ENCODE measurements at regions not wholly inside any gene's neighbourhood (a gene's known extent, or its start where the extent isn't known, plus 50 kb on each side); places are given as distances from the start of the nearest gene placed in this dataset.
"Not testable (repeated sequence)": the region's sequence is repeated elsewhere in the genome, so short reads cannot be mapped to it uniquely, and the experiment has no call there.

- no peak for DNase-seq (ENCODE audit: low read depth in 2 of 2)
Observed at GRCh38 chr6:165794179-165794601, 131.1 kb upstream of the PDE10A start.

GRCh38 chr6:165793287-165793825, 130.3 kb upstream of the PDE10A start:
- no peak for DNase-seq (ENCODE audit: low read depth in 2 of 2)

DNA sequence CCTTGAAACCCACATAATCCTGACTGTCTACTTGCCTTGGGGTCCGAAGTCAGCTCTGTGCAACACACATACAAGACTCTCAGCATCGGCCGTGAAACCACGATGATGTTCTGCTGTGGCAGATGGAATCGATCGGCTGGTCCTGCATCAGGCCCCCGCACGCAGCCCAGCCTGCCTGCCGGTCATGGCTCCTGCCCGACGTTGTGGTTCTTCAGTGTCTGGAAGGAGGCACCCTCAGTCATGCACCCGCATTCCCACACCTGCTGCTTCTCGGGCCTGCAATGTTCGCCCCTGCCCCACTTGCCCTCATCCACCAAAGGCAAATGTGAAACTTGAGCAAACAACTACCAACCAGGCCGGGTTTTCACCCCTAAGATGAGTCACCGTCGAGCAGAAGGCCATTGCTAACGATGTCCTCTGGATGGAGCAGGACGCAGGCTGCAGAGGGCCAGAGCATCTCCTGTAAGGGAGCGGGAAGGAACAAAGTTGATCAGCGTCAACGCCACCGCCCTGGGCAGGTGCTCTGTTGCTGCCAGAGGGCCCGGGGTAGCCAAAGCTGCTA, 128.9 kb upstream of the PDE10A start:
- no peak for DNase-seq (ENCODE audit: low read depth in 2 of 2)

DNA sequence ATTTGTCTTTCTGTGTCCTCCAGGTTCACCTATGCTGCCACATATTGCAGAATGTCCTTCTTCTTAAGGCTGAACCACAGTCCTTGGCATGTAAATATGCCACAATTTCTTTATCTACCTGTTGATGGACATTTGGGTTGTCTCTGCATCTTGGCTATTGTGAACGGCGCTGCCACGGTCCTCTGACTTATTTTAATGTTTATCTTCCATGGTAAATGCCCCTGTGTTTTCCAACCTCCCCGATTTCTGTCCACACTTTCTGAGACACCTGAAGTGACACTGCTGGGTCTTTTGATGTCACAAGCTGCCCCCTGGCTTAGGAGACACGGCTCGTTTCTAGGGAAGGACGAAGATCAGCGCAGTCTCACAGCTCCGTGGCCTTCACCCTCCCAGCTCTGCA, 128.3 kb upstream of the PDE10A start:
- no peak for DNase-seq (ENCODE audit: low read depth in 2 of 2)

- no peak for DNase-seq (ENCODE audit: low read depth in 2 of 2)
Observed at GRCh38 chr6:165782812-165783211, 119.8 kb upstream of the PDE10A start.

GRCh38 chr6:165782134-165782533, 119.1 kb upstream of the PDE10A start:
- DNase-seq (ENCODE audit: low read depth in 2 of 2) = no peak

GRCh38 chr6:165777680-165778079, 114.6 kb upstream of the PDE10A start:
- no peak for DNase-seq (ENCODE audit: low read depth in 2 of 2)

DNA sequence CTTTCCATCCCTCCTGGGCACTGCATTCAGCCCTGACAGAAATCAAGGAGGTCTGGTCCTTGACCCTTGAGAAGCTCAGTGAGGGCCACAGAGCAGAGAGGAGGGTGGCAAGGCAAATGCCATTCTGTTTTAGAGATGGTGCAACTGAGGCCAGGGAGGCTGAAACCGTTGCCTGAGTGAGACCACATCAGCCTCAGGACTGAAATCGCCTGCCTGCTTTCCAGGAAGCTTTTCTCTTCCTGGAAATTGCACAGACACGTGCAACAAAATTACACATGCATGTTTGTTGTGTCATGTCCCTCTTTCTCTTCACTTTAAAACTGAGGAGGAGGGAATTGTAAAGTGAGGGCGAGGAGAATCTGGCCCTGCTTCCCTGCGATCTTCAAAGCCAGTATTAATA, 113.7 kb upstream of the PDE10A start:
- no peak for DNase-seq (ENCODE audit: low read depth in 2 of 2)

- no peak for DNase-seq (ENCODE audit: low read depth in 2 of 2)
Observed at GRCh38 chr6:165775721-165776120, 112.7 kb upstream of the PDE10A start.

- no peak for DNase-seq (ENCODE audit: low read depth in 2 of 2)
Observed at GRCh38 chr6:165774903-165775601, 112.0 kb upstream of the PDE10A start.

DNA sequence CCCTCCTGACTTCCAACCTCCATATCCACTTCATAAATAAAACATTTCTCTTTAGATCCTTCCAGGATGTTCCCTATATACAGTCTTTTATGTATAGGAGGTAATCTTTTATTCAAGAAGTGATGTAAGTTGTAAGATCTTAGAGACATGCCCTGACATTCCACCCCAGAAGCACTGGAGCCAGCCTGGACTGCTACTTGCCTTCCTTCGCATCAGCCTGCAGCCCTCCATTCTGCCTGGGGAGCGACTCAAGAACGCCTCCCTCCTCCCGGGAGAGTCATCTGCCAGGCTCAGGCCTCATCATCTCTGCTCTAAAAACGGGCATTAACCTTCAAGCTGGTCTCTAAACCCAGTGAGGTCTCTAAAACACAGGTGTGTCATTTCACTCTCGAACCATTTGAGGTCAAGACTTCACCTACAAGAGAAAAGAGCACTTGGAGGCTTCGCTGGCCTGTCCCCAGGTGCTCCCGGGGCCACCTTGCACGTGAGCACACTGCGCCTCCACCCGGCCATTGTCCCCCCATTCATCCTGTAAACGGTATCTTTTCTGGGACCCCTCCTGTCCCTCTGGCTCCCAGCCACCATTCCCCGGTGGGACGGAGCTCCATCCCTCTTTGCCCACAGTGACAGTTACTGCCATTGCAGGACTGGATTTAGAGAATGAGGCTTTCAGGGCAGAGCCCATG, 107.5 kb upstream of the PDE10A start:
- no peak for DNase-seq (ENCODE audit: low read depth in 2 of 2)

GRCh38 chr6:165769884-165770283, 106.8 kb upstream of the PDE10A start:
- DNase-seq (ENCODE audit: low read depth in 2 of 2) = no peak

DNA sequence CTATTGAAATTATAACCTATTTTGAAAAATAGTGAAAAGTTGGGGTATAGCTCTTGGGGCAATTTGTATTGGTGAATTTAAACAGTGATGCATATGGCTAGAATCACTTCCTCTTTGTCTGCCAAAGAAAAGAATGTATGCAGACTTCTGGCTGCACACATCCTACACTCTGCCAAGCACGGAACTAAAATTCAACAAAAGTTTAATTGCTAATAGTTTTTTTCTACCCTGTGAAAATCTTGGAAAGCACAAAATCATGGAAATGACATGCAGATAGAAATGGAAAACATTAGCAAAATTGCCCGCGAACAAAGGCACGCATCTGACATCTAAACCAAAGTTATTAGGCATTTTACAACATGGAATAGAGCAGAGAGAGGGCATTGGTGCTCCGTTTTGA, 106.4 kb upstream of the PDE10A start:
- DNase-seq (ENCODE audit: low read depth in 2 of 2) = no peak

- no peak for DNase-seq (ENCODE audit: low read depth in 2 of 2)
Observed at GRCh38 chr6:165768961-165769360, 105.9 kb upstream of the PDE10A start.

- no peak for DNase-seq (ENCODE audit: low read depth in 2 of 2)
Observed at GRCh38 chr6:165767228-165767627, 104.2 kb upstream of the PDE10A start.

DNA sequence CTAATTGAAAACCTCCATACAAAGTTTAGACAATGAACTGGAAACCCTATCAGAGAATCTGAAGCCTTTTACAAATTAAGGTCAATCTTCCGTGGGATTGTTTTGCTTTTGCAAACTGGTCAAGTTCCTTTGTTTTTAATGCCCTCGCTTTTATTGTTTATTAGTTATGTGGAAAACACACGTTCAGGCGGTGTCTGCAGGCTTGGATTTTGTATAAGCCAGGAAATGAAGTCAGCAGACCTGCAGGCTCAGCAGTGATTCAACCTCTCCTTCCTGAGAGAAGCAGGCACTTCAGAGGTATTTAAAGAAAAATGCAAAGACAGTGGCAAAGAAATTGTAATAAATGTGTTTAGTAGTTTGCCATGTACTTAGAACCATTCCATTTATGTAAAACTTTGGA, 103.4 kb upstream of the PDE10A start:
- DNase-seq (ENCODE audit: low read depth in 2 of 2) = no peak

DNA sequence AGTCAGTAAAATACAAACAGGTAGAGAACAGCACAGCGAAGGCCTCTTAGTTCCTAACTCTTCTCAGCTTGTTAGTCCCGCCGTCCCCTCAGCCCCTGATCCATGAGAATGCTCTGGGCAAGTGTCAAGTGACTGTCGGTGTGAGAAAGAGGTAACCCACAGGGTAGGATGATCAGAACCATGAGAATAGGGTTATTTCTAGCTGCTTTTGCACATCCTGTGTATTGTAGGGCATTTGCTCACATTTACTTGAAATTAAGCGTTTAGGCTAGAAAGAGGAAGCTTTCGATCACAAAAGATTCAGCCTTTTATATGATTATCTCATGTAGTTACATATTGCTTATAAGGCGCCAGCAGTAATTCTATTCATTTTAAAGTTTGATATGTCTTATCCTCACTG, 103.0 kb upstream of the PDE10A start:
- DNase-seq (ENCODE audit: low read depth in 2 of 2) = no peak

DNA sequence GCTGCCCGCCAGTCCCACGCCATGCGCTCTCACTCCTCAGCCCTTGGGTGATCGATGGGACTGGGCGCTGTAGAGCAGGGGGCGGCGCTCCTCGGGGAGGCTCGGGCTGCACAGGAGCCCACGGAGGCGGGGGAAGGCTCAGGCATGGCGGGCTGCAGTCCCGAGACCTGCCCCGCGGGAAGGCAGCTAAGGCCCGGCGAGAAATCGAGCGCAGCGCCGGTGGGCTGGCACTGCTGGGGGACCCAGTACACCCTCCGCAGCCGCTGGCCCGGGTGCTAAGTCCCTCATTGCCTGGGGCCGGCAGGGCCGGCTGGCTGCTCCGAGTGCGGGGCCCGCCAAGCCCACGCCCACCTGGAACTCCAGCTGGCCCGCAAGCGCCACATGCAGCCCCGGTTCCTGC, 102.2 kb upstream of the PDE10A start:
- not testable (repeated sequence) for DNase-seq (ENCODE audit: low read depth in 2 of 2)

GRCh38 chr6:165762876-165763275, 99.8 kb upstream of the PDE10A start:
- no peak for DNase-seq (ENCODE audit: low read depth in 2 of 2)

DNA sequence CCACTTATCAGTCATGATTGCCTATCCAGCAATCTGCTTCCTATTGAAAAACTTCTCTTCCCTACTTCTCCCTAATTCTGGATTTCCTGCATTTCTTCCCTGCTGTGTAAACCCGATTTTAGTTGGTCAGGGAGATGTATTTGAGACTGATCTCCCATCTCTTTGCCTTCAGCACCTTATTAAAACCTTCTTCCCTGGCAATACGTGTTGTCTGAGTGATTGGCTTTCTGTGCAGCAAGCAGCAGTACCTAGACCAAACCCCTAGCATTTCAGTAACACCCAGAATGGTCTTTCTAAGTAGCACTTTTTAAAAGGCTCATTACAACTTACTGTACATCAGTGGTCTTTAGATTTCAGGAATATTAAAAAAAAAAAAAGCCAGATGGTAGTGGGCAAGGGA, 99.1 kb upstream of the PDE10A start:
- DNase-seq (ENCODE audit: low read depth in 2 of 2) = no peak

DNA sequence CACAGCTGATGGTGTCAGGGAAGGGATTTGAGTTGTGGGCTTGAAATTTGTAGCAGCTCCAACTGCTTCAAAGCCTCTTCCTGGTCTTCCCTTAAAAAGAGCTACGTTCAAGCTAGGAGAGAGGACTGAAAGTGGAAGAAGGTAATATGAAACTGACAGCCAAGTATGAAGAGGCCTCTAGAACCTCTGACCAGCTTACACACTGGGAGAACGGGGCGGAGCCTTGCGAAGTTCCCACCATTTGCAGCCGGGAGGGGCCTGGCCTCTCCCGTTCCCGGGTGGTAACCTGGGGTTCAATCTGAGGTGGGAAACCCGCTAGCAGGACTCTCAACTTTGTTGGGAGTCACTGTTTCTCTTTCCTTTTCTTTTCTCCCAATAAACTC, 97.8 kb upstream of the PDE10A start:
- DNase-seq (ENCODE audit: low read depth in 2 of 2) = no peak

DNA sequence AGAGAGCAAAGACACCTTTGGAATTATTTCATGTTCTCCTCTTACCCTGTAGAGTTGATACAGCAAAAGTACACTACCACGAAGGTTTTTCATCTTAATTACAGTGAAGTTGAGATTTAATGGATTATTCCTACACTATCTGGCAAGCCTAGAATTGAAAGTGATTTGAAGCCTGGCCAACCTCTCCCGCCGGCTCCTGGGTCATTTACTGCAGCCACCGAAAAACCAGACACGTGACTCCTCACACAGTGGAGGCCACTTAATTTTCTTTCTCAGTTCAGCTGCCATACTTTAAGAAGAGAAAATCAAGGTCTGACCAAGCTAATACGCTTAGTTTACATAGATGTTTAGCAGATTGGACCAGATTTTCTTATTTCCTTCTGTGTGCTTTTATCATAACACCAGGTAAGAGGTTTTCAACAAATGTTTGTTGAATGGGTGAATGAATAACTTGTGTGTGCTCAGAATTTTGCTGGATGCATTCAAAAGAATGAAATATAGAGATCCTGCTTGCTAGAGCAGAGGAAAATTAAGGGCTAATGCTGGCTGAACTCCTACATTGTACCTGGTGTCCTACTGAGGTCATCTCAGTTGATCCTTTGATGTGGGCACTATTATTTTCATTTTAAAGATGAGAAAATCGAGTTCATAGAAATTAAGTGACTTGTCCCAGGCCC, 97.2 kb upstream of the PDE10A start:
- no peak for DNase-seq (ENCODE audit: low read depth in 2 of 2)

- no peak for DNase-seq (ENCODE audit: low read depth in 2 of 2)
Observed at GRCh38 chr6:165758441-165758840, 95.4 kb upstream of the PDE10A start.

Data from stimulated activated CD4-positive, alpha-beta T cell treated with anti-CD3 and anti-CD28 coated beads, Interleukin-4, amount 100 ng/mL, for 48 hours (primary cell).